ENCODE measurements at regions not wholly inside any gene's neighbourhood (a gene's known extent, or its start where the extent isn't known, plus 50 kb on each side); places are given as distances from the start of the nearest gene placed in this dataset.

DNA sequence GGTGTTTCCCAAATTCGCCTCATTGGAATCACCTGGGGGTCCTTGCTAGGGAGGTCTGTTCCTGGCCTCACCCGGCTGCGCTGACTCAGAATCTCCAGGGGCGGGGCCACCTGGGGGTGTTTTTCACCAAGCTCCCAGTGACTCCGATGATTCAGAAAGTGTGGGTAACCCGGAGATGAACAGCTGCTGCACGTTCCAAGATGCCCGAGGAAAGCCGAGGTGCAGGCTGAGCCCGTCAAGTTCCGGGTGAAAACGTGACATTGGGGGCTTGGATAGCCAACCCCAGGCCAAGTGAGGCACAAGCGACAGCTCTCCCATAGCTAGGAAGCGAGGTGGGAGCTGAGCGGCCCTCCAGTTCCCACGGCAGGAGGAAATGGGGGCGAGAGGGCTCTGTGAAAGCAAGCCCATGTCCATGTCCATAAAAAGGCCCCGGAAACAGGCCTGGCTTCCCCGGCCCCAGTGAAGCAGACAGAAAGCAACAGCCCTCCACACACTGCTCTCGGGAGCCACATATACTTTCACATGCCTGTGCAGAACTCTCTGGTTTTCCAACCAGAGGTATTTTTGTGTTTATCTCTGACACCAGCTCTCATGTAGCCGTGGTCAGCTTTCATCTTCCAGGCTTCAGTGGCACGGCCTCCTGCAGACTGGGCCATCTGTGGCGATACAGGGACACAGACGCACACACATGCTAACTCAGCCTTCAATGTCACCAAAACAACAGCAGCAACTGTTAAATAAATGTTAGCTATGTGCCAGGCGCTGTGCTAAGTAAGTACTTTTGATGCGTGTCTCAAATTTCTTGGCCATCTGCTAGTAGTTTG is 90.7 kb upstream of the CCDC28A start:
- Histone ChIP-seq H3K9me3 (no peaks in the 10 kb centered on the region), H3K4me3 (no peak overlapping the region), H3K27ac (no peak overlapping the region), H3K27me3 (replicated peaks; ENCODE audit: insufficient read depth) (no peaks in the 10 kb centered on the region), H3K36me3 (no peaks in the 10 kb centered on the region), H3K4me1 (ENCODE audit: control insufficient read depth in 1 of 2, low read depth in 2 of 2) (no peaks in the 10 kb centered on the region)
- TF ChIP-seq, protein P1, sequence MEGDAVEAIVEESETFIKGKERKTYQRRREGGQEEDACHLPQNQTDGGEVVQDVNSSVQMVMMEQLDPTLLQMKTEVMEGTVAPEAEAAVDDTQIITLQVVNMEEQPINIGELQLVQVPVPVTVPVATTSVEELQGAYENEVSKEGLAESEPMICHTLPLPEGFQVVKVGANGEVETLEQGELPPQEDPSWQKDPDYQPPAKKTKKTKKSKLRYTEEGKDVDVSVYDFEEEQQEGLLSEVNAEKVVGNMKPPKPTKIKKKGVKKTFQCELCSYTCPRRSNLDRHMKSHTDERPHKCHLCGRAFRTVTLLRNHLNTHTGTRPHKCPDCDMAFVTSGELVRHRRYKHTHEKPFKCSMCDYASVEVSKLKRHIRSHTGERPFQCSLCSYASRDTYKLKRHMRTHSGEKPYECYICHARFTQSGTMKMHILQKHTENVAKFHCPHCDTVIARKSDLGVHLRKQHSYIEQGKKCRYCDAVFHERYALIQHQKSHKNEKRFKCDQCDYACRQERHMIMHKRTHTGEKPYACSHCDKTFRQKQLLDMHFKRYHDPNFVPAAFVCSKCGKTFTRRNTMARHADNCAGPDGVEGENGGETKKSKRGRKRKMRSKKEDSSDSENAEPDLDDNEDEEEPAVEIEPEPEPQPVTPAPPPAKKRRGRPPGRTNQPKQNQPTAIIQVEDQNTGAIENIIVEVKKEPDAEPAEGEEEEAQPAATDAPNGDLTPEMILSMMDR (IDR thresholded peaks at IDR 0.05): no peak
- DNase-seq (ENCODE audit: low spot score) (no peak), ATAC-seq (ENCODE audit: insufficient number of reproducible peaks, low FRiP score, low read depth) (no peak)

GRCh38 chr6:138685257-138685656 is 88.3 kb upstream of the CCDC28A start:
- H3K4me3 ChIP-seq: no peak overlapping the region
- no peak for ATAC-seq (ENCODE audit: insufficient number of reproducible peaks, low FRiP score, low read depth)
- H3K4me1 ChIP-seq (ENCODE audit: control insufficient read depth in 1 of 2, low read depth in 2 of 2): no peaks in the 10 kb centered on the region

DNA sequence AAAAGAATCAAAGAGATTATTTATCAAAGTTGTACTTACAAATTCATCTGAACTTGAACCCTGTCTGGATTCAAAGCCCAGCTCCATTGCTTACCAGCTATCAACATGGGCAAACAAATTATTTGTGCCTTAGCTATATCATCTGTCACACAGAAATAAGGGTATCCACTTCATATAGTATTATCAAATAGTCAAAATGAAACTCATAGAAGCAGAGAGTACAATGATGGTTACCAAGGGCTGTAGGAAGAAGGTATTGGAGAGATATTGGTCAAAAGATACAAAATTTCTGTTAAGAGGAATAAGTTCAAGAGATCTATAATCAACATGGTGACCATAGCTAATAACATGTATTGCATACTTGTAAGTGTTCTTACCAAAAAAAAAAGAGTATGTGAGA is 87.8 kb upstream of the CCDC28A start:
- no peak overlapping the region for H3K27ac ChIP-seq
- H3K36me3 ChIP-seq: no peaks in the 10 kb centered on the region
- no peak for ATAC-seq (ENCODE audit: insufficient number of reproducible peaks, low FRiP score, low read depth)
- TF ChIP-seq, protein P1 (IDR thresholded peaks at IDR 0.05): no peak
- H3K4me3 ChIP-seq: no peak overlapping the region
- no peak for DNase-seq (ENCODE audit: low spot score)
- no peaks in the 10 kb centered on the region for H3K4me1 ChIP-seq (ENCODE audit: control insufficient read depth in 1 of 2, low read depth in 2 of 2)
- no peaks in the 10 kb centered on the region for H3K27me3 ChIP-seq (replicated peaks; ENCODE audit: insufficient read depth)
- no peaks in the 10 kb centered on the region for H3K9me3 ChIP-seq

More at GRCh38 chr6:138685257-138685656, 88.3 kb upstream of the CCDC28A start:
- TF ChIP-seq, protein P1 (IDR thresholded peaks at IDR 0.05): no peak
- no peak for DNase-seq (ENCODE audit: low spot score)
- no peak overlapping the region for H3K27ac ChIP-seq
- no peaks in the 10 kb centered on the region for H3K27me3 ChIP-seq (replicated peaks; ENCODE audit: insufficient read depth)
- no peaks in the 10 kb centered on the region for H3K9me3 ChIP-seq
- no peaks in the 10 kb centered on the region for H3K36me3 ChIP-seq

DNA sequence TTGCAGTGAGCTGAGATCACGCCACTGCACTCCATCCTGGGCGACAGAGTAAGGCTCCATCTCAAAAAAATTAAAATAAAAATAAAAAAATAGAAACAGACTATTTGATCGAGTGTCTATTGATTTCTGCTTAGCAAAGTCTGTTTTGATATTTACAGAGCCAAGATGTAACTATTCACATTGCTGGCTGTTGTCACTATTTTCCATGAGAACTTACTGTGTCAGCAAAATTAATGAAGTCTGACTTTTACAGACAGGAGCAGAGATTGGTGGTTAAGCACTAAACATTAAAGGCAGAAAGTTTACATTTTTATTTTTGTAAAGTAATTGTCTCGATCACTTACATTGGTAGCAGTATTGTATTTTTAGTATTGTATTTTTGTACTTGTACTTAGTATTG is 85.0 kb upstream of the CCDC28A start:
- H3K27me3 ChIP-seq (replicated peaks; ENCODE audit: insufficient read depth): no peaks in the 10 kb centered on the region
- ATAC-seq (ENCODE audit: insufficient number of reproducible peaks, low FRiP score, low read depth) (no peak), DNase-seq (ENCODE audit: low spot score) (no peak)
- H3K36me3 ChIP-seq: no peaks in the 10 kb centered on the region
- TF ChIP-seq, protein P1 (IDR thresholded peaks at IDR 0.05): no peak
- no peak overlapping the region for H3K27ac ChIP-seq
- peaks cover 0 to 3% of the 10 kb centered on the region in 2 donors for H3K4me1 ChIP-seq (ENCODE audit: control insufficient read depth in 1 of 2, low read depth in 2 of 2)
- no peaks in the 10 kb centered on the region for H3K9me3 ChIP-seq
- no peak overlapping the region for H3K4me3 ChIP-seq

GRCh38 chr6:138689849-138690248 is 83.7 kb upstream of the CCDC28A start:
- Histone ChIP-seq H3K36me3 (no peaks in the 10 kb centered on the region), H3K9me3 (no peaks in the 10 kb centered on the region), H3K27me3 (replicated peaks; ENCODE audit: insufficient read depth) (no peaks in the 10 kb centered on the region), H3K4me1 (ENCODE audit: control insufficient read depth in 1 of 2, low read depth in 2 of 2) (peaks cover 0 to 6% of the 10 kb centered on the region in 2 donors), H3K4me3 (no peak overlapping the region), H3K27ac (no peak overlapping the region)
- TF ChIP-seq, protein P1 (IDR thresholded peaks at IDR 0.05): no peak
- no peak for ATAC-seq (ENCODE audit: insufficient number of reproducible peaks, low FRiP score, low read depth)
- DNase-seq (ENCODE audit: low spot score): no peak

All from thoracic aorta (tissue), 2 donors.